GM21390 (cell line): ENCODE measurements at regions not wholly inside any gene's neighbourhood (a gene's known extent, or its start where the extent isn't known, plus 50 kb on each side); places are given as distances from the start of the nearest gene placed in this dataset.
"Not testable (repeated sequence)": the region's sequence is repeated elsewhere in the genome, so short reads cannot be mapped to it uniquely, and the experiment has no call there.

Experiments
- ATAC-seq: cut with Tn5 transposase; IDR thresholded peaks from one replicate; pipeline ENCODE4 v1.9.1; 2021; ENCODE audit not compliant: unreplicated experiment

GRCh38 chr6:119749335-119749734 lies 399.8 kb upstream of the MAN1A1 start:
- ATAC-seq: no peak

GRCh38 chr6:119748535-119748934 lies 399.0 kb upstream of the MAN1A1 start:
- ATAC-seq: not testable (repeated sequence)

DNA sequence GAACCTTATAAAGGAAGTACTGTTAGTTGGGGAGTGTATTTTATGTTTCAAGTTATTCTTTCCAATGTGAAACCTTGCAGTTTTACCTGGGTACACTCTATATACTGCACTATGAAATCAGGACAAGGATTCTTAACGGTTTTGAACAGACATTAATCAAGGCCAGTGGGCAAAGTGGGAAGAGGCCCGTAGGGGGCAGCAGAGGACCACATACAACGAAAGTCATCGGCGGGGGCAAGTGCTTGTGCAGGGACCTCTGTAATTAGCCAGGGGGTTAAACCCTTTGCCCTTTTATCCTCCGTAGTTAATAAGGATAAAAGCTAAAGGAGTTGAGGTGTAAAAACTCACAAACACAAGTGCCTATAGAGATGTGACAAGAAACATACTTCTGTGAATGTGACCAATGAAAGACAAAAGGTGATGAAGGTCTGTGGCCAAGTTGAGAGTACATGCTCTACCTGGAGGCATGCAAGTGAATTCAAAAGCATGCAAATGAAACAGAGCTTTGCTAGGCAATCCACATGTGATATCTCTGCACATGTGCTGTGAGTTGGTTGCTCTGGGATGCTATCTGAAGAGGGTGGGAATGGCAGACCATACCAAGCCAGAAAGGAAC lies 392.7 kb upstream of the MAN1A1 start:
- ATAC-seq: peak; percentile 95

- no peak for ATAC-seq
These were observed 390.2 kb upstream of the MAN1A1 start for GRCh38 chr6:119739769-119740168.

DNA sequence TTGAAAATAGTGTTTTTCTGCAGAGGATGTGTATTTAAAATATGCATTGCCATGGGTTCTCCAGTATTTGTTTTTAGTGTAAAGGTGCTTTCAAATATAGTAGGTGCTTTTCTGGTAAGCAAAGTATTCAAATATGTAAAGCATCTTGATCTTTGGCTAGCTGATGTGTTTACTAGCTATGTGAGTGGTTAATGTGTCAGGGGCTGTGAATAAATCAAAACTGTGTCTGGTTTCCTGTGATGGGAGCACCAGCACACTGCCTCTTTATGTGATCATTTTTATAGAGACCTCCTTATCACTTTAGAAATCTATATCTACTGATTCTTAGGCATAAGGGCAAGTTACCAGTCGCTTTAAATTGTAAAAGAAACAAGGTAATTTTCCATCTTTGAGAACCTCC lies 388.9 kb upstream of the MAN1A1 start:
- ATAC-seq: no peak

DNA sequence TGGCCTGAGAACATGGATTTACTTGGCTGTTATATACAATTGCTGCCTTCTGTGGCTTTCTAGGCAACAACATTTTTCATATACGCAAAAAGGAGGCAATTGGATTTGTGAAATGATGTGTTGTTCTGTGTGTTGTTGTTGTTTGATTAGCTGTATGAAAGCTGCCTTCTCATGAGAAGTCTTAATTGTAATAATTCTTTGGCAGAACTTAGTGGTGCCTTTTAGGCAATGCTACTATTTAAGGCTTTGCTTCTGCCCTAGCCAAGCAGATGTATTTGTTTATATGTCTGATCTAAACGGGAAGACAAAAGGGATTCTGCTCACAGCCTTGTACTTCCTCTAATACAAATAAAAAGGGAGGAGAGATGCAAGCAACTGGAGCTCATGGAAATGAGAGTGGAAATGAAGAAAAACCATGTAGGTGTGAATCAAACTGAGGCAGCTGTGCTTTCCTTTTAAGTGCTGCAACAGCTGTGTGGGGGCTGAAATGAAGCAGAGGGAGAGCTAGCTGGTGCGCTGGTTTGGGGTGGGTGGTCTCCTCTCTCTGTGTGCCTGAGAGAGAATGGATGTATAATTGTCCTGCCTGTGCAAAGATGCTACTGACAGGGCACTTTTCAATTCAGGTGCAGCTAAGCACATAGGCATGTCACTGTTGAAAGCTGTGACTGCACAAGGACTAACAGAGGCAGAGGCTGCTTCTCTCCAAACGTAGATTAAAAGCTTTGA lies 386.9 kb upstream of the MAN1A1 start:
- ATAC-seq: no peak

DNA sequence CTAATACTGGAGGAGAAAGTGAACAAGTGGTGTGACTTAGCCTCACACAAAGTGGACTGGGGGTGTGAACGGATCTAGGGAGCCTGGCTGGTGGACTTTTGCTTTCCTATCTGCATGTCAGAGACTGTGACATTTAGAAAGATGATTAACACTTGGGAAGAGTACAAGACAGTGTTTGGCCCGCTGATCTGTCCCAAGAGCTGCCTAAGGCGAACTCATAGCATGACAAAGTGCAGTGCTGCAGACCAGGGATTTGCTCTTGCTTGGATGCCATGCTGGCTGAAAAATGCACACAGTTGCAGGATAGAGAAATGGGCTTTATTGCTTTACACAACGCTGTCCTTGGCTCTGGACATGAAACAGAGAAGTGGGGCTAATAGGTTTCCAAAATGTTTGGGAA lies 386.0 kb upstream of the MAN1A1 start:
- ATAC-seq: no peak

- no peak for ATAC-seq
These were observed 384.7 kb upstream of the MAN1A1 start for GRCh38 chr6:119734227-119734626.

- ATAC-seq: peak; percentile 87
These were observed 379.4 kb upstream of the MAN1A1 start for GRCh38 chr6:119728935-119729334.

DNA sequence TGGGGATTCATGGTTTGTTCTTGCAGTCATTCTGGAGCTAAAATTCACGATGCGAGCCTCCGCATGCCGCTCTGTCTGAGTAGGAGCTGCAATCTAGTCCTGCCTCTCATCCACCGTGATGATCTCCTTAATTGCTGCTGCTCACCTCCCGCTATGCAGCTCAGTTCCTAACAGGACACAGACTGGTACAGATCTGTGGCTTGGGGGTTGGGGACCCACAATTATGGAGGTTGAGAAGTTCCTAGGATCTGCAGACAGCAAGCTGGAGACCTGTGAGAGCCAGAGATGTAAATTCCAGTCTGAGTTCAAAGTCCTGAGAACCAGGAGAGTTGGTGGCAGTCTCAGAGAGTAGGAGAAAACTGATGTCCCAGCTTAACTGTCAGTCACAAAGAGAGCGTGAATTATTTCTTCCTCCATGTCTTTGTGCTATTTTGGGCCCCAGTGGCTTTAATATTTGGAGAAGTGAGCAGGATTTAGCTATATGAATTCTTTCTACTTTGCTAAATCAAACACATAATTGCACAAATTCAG lies 378.7 kb upstream of the MAN1A1 start:
- ATAC-seq: no peak

DNA sequence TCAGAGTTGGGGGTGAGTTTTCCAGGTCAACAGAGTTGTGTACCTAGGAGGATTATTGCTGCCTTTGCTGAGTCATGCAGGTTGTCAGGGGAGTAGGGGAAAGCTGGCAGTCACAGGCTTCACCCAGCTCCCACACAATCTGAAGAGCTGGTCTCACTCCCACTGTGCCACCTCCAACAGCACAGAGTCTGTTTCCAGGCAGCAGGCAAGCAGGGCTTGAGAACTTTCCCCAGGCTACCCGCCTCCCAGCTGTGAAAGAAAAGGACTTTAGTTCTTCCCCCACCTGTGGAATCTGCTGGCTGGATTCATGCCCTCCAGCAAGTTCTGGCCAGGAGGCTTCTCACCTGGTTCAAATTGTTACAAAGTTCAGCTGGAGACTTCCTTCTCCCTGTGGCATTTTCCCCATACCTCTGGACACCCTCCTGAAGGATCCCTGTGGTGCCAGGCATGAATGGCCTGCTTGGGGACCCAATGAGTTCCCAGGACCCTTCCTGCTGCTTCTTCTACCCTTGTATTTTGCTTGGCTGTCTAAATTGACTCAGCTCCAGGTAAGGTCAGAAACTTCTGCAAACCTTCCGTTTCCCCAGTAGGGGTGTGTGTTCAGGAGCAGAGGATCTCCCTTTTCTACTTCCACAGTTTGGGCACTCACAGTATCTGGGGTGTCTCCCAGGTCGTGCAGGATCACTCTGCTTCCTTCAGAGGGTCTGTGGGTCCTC lies 378.1 kb upstream of the MAN1A1 start:
- no peak for ATAC-seq

- not testable (repeated sequence) for ATAC-seq
These were observed 377.4 kb upstream of the MAN1A1 start for GRCh38 chr6:119726912-119727311.

GRCh38 chr6:119726086-119726485 lies 376.5 kb upstream of the MAN1A1 start:
- ATAC-seq: no peak

DNA sequence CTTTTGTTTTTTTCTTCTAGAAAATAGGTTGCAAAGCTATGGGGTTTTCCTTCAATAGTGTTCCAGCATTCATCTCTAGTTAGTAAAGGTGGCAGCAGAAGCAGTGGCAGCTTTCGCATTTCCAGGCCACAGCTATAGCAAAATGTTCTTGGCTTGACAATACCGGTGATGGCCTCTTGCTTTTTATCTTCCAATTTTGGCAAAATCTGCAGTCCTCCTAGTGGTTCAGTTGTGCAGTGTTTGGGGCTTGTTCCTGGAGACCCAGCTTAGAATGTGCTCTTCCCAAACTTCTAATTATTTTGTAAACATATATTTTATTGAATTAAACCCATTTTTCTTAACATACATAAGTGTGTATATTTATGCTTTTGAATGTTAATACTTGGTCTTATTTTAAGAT lies 370.6 kb upstream of the MAN1A1 start:
- ATAC-seq: no peak

- no peak for ATAC-seq
These were observed 368.4 kb upstream of the MAN1A1 start for GRCh38 chr6:119717942-119718341.

DNA sequence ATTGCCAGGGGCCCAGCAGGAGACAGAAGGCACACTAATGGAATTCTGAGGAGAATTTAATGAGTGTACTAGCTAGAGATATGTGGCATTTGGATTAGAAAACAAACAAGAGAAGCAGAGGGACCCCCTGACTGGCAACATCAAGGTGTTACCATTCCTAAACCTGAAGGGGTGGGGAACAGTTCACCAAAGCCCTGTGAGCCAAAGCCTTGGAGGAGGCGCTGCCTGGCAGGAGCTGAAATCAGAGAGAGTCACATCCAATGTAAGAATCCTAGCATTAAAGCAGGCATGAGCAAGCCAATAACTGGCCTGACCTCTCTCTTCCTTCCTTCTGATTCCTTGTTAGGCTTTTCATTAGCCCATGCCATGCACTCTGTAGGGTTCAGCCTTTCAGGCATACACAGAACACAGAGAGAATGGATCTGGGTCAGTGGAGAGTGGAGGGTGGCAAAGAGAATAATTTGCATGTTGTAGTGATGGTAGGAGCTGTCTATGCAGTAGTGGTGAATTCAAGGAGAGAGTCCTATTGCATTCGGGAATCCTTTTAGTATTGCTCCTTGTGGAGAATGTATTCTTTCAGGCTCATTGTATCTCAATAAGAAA lies 367.2 kb upstream of the MAN1A1 start:
- ATAC-seq: no peak

GRCh38 chr6:119713903-119714302 lies 364.3 kb upstream of the MAN1A1 start:
- no peak for ATAC-seq

- no peak for ATAC-seq
These were observed 337.1 kb upstream of the MAN1A1 start for GRCh38 chr6:119686644-119687043.

DNA sequence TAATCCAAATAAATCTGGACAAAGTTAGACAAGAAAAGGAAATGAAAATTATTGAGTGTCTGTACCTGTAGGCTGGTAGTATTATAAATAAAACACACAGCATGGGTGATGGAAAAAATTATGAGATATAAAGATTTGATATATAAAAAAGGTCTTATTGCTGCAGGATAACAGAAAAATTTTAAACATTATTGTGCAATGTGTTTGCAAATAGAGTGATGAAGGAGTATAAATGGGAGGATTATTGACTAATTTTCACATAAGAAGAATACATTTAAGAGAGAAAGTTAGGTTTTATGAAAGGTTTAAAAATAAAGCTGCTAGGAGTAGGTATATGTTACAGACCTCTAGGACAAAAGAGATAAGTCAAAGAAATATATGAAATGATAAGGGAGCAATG lies 336.7 kb upstream of the MAN1A1 start:
- no peak for ATAC-seq

DNA sequence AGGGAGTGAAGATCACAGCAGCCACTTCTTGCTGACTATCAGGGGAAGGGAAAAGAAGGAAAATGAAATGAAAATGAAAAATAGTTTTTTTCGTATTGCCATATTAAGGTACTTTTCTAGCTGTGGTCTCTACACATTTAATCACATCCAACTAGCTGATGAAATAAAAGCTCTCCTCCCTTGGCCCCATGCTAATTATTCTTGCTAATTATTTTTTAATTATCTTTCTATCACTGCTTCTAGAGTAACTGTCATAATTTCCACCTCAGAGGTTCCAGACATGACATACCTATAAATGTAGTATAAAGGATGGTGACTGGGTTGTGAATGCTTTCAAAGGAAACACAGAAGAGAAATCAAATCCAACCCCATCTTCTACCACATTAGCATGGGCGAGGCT lies 334.1 kb upstream of the MAN1A1 start:
- no peak for ATAC-seq

DNA sequence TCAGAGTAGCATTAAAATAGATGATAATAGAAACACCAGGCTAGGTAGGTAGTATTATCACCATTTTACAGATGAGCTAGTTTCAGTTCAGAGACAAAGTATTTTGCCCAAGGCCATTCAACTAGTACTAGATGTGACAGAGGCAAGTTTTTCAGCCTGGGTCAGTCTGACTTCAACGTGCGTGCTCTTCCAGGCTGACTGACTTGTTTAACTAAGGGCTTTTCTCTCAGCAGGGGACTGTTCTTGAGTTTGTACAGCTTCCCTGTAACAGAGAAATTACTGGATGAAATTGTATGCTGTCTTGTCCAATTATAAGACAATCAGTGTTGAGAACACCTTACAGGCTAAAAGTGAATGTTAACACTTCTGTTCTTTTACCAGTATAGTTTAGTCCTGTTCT lies 333.5 kb upstream of the MAN1A1 start:
- ATAC-seq: no peak

DNA sequence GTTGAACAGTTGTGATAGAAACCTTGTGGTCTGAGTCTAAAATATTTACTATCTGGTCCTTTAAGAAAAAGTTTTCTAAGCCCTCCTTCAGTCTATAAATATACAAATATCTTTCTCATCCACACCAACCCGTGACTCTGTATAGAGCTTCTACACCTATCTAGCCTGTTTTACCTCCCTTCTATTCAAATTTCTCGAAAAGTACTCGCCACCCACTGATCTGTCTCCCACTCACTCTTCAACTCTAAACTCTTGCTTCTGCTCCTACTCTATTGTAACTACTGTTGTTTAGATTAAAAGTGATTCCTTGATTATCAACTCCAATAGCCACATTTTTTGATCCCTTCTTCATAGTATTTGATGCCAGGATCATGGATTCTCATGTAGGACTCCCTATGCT lies 329.4 kb upstream of the MAN1A1 start:
- no peak for ATAC-seq
